Stimulated activated effector memory CD8-positive, alpha-beta T cell treated with anti-CD3 and anti-CD28 coated beads, Interleukin-12 subunit alpha, Interleukin-12 subunit beta, amount 100 ng/mL, for 72 hours (primary cell): ENCODE measurements at regions not wholly inside any gene's neighbourhood (a gene's known extent, or its start where the extent isn't known, plus 50 kb on each side); places are given as distances from the start of the nearest gene placed in this dataset.

Experiments
- ATAC-seq: fragments of 150-1000 bp; cut with Tn5 transposase; 2 replicates; pipeline ENCODE4 v1.10.0; 2021
- DNase-seq, 2 donors: peaks; one replicate each; pipeline ENCODE4 v3.0.0; 2021 to 2022; ENCODE audit warnings: low spot score in 2 of 2
- H3K27ac Mint-ChIP-seq: one replicate; pipeline ENCODE4 v1.8.0; 2022; ENCODE audit warnings: mild to moderate bottlenecking, mixed read lengths
- H3K36me3 Mint-ChIP-seq: one replicate; pipeline ENCODE4 v1.8.0; 2022; ENCODE audit warnings: mild to moderate bottlenecking, mixed read lengths
- H3K4me1 Mint-ChIP-seq: one replicate; pipeline ENCODE4 v1.8.0; 2022; ENCODE audit warnings: mixed read lengths
- H3K4me3 Mint-ChIP-seq: one replicate; pipeline ENCODE4 v1.8.0; 2022; ENCODE audit warnings: mild to moderate bottlenecking, mixed read lengths
- H3K9me3 Mint-ChIP-seq: one replicate; pipeline ENCODE4 v1.8.0; 2022; ENCODE audit warnings: mixed read lengths

- Mint-ChIP-seq H3K4me3 (no peak overlapping the region), H3K36me3 (no peaks in the 10 kb centered on the region), H3K27ac (no peak overlapping the region), H3K9me3 (peaks cover 16% of the 10 kb centered on the region), H3K4me1 (no peaks in the 10 kb centered on the region)
- ATAC-seq, result no peak
- DNase-seq, result no peak
Observed at GRCh38 chr4:43886196-43886595, 562.4 kb downstream of the KCTD8 start.

DNA sequence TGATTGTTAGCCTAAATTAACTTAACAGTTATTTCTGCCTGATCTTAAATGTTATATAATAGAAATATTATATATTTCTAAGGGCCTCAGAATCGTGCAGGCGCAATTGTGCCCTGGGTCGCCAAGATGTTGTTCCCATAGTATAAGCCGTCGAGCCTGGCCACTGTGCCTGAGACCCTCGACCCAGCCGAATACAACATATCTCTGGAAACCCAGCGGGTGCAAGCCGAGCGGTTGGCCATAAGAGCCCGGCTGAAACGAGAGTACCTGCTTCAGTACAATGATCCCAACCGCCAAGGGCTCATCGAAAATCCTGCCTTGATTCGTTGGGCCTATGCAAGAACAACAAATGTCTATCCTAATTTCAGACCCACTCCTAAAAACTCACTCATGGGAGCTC lies 549.8 kb downstream of the KCTD8 start:
- Mint-ChIP-seq H3K27ac (no peak overlapping the region), H3K4me3 (no peak overlapping the region), H3K4me1 (no peaks in the 10 kb centered on the region), H3K9me3 (peaks cover 14% of the 10 kb centered on the region), H3K36me3 (no peaks in the 10 kb centered on the region)
- no peak for DNase-seq
- no peak for ATAC-seq

GRCh38 chr4:43903456-43903855 lies 545.2 kb downstream of the KCTD8 start:
- DNase-seq (no peak), ATAC-seq (no peak)
- Mint-ChIP-seq H3K9me3 (peaks cover 5% of the 10 kb centered on the region), H3K27ac (no peak overlapping the region), H3K4me3 (no peak overlapping the region), H3K4me1 (no peaks in the 10 kb centered on the region), H3K36me3 (no peaks in the 10 kb centered on the region)

DNA sequence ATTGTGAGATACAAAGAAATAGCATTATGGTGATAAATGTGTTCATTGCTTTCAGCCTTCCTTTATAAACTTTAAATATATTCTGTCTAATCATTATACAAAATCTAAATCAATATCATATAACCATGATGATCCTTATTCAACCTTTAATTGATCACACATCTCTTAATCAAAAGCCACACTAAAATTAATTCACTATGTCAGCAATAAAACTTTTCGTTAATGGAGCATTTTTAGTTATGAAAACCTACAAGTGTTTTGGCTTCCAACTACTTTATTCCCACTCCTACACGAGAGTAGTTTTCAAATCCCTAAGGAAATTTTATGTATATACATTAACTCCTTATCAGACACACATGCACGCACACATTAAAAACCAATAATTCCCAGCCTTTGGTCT lies 530.2 kb downstream of the KCTD8 start:
- Mint-ChIP-seq H3K4me1 (no peaks in the 10 kb centered on the region), H3K4me3 (no peak overlapping the region), H3K9me3 (peaks cover 16% of the 10 kb centered on the region), H3K36me3 (no peaks in the 10 kb centered on the region), H3K27ac (no peak overlapping the region)
- DNase-seq, result no peak
- no peak for ATAC-seq

DNA sequence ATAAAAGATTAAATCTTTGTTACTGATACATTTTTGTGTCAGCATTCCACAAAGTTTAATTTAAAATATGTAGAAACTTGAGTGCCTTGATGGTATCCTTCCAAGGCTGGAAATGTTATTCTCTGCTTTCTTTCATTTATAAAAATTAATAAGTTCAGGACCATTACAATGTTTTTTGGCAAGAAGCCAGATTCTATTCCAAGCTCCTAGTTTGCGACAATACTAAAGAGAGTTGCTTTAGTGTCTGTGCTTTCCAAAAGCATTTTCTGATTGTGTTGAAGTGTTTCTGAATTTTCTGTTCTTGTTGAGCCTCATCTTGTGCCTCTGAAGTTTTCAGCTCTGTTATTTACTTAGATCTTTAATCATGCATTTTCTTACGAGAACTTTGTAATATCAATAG lies 516.2 kb downstream of the KCTD8 start:
- Mint-ChIP-seq H3K4me1 (no peaks in the 10 kb centered on the region), H3K4me3 (no peak overlapping the region), H3K9me3 (peaks cover 9% of the 10 kb centered on the region), H3K36me3 (no peaks in the 10 kb centered on the region), H3K27ac (no peak overlapping the region)
- ATAC-seq (no peak), DNase-seq (no peak)

DNA sequence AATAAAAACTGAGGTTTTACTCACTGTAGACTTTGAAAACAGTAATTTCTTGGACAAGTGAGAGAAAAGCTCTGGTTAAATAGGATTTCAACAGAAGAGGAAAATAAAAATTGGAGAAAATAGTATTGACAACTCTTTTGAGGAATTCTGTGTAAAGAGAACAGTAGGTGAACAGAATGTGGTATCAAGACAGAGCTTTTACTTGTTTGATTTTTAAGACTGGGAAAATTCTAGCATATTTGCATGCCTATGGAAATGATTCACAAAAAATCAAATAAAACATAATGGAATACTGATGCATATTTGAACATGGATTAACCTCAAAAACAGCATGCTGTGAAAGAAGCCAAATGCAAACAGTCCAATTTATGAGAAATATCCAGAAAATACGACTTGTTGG lies 504.6 kb downstream of the KCTD8 start:
- H3K36me3 Mint-ChIP-seq, result no peaks in the 10 kb centered on the region
- H3K4me1 Mint-ChIP-seq, result no peaks in the 10 kb centered on the region
- H3K27ac Mint-ChIP-seq, result no peak overlapping the region
- ATAC-seq (no peak), DNase-seq (no peak)
- no peak overlapping the region for H3K4me3 Mint-ChIP-seq
- H3K9me3 Mint-ChIP-seq, result peaks cover 22% of the 10 kb centered on the region

DNA sequence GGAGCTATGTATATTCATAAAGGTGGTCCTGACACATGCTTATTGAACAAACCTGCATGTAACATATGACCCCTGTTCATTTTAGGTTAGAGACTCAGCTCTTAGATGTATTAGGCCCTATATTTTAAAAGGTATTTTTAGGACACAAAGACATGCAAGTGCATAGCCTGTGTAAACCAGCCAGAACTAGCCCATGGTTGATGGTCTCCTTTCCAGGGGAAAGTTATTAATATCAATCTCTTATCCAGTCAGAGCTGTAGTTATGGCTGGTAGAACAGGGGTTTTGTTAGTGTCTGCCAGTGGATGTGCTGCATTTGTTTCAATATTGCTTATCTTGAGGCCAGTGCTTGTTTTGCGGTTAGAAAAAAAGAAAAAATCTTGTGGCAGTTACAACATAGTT lies 488.6 kb downstream of the KCTD8 start:
- DNase-seq (no peak), ATAC-seq (no peak)
- Mint-ChIP-seq H3K4me1 (no peaks in the 10 kb centered on the region), H3K27ac (no peak overlapping the region), H3K9me3 (peaks cover 10% of the 10 kb centered on the region), H3K4me3 (no peak overlapping the region), H3K36me3 (no peaks in the 10 kb centered on the region)

GRCh38 chr4:43968011-43968410 lies 480.6 kb downstream of the KCTD8 start:
- H3K27ac Mint-ChIP-seq, result no peak overlapping the region
- ATAC-seq (no peak), DNase-seq (no peak)
- H3K4me1 Mint-ChIP-seq, result no peaks in the 10 kb centered on the region
- peaks cover 16% of the 10 kb centered on the region for H3K9me3 Mint-ChIP-seq
- no peaks in the 10 kb centered on the region for H3K36me3 Mint-ChIP-seq
- H3K4me3 Mint-ChIP-seq, result no peak overlapping the region

DNA sequence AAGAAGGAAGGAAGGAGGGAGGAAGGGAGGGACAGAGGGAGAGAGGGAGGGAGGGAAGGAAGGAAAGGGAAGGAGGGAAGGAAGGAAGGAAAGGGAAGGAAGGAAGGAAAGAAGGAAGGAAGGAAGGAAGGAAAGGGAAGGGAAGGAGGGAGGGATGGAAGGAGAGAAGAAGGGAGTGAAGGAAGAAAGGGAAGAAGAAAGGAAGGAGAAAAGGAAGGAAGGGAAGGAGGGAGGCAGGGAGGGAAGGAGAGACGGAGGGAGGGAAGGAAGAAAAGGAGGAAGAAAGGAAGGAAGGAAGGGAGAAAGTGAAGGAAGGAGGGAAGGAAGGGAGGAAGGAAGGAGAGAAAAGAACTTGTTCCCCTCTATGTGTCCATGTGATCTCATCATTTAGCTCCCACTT lies 465.0 kb downstream of the KCTD8 start:
- Mint-ChIP-seq H3K27ac (no peak overlapping the region), H3K36me3 (no peaks in the 10 kb centered on the region), H3K9me3 (peaks cover 18% of the 10 kb centered on the region), H3K4me3 (no peak overlapping the region), H3K4me1 (no peaks in the 10 kb centered on the region)
- ATAC-seq, result no peak
- DNase-seq, result no peak

DNA sequence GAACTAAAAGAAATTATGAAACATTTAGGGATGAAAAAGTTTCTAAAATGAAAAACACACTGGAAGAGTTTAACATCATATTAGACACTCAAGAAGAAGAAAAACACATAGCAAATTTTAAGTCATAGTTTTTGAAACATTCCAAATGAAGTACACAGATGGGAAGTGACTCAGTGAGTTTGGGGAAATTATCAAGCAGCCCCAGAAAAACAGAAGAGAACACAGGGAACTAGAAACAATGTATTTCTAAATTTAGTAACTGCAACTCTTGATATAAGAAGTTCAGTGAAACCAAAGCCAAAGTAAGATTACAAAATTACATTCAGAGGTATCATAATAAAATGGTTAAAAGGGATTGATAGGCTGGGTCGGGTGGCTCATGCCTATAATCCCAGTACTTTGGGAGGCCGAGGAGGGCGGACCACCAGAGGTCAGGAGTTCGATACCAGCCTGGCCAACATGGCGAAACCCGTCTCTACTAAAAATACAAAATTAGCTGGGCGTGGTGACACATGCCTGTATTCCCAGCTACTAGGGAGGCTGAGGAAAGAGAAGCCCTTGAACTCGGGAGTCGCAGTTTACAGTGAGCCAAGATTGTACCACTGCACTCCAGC lies 461.2 kb downstream of the KCTD8 start:
- no peaks in the 10 kb centered on the region for H3K36me3 Mint-ChIP-seq
- DNase-seq (no peak), ATAC-seq (no peak)
- H3K4me1 Mint-ChIP-seq, result no peaks in the 10 kb centered on the region
- no peak overlapping the region for H3K4me3 Mint-ChIP-seq
- H3K9me3 Mint-ChIP-seq, result peaks cover 19% of the 10 kb centered on the region
- no peak overlapping the region for H3K27ac Mint-ChIP-seq

GRCh38 chr4:43990551-43990950 lies 458.1 kb downstream of the KCTD8 start:
- Mint-ChIP-seq H3K4me1 (no peaks in the 10 kb centered on the region), H3K9me3 (peaks cover 12% of the 10 kb centered on the region), H3K36me3 (no peaks in the 10 kb centered on the region), H3K27ac (no peak overlapping the region), H3K4me3 (no peak overlapping the region)
- ATAC-seq (no peak), DNase-seq (no peak)

GRCh38 chr4:43990963-43991362 lies 457.6 kb downstream of the KCTD8 start:
- Mint-ChIP-seq H3K4me3 (no peak overlapping the region), H3K4me1 (no peaks in the 10 kb centered on the region), H3K36me3 (no peaks in the 10 kb centered on the region), H3K27ac (no peak overlapping the region), H3K9me3 (peaks cover 12% of the 10 kb centered on the region)
- DNase-seq, result no peak
- ATAC-seq, result no peak

DNA sequence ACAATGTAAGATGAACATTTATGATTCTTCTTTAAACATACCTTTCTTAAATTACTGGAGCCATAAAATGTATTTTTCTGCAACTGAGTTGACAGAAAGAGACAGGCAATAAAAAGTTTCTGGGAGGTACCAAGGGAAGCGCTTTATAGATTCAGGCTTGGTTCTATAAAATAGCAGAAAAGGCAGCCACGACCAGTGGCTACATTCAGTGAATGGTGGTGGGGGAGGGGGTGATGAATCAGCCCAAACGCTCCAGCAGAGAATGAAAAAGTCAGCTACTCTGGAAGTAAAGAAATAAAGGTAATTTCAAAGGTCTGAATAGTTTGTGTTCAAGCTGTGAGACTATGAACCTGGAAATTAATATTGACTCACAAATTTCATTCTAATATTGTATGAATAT lies 456.1 kb downstream of the KCTD8 start:
- H3K27ac Mint-ChIP-seq, result no peak overlapping the region

GRCh38 chr4:43993196-43993902 lies 455.3 kb downstream of the KCTD8 start:
- ATAC-seq, result no peak
- Mint-ChIP-seq H3K36me3 (no peaks in the 10 kb centered on the region), H3K9me3 (peaks cover 11% of the 10 kb centered on the region), H3K27ac (no peak overlapping the region), H3K4me3 (no peak overlapping the region), H3K4me1 (no peaks in the 10 kb centered on the region)
- no peak for DNase-seq

More for the DNA sequence above, 456.1 kb downstream of the KCTD8 start:
- no peak overlapping the region for H3K4me3 Mint-ChIP-seq
- ATAC-seq, result no peak
- H3K4me1 Mint-ChIP-seq, result no peaks in the 10 kb centered on the region
- no peak for DNase-seq
- peaks cover 11% of the 10 kb centered on the region for H3K9me3 Mint-ChIP-seq
- H3K36me3 Mint-ChIP-seq, result no peaks in the 10 kb centered on the region

GRCh38 chr4:43999669-44000068 lies 448.9 kb downstream of the KCTD8 start:
- Mint-ChIP-seq H3K4me1 (no peaks in the 10 kb centered on the region), H3K27ac (no peak overlapping the region)

DNA sequence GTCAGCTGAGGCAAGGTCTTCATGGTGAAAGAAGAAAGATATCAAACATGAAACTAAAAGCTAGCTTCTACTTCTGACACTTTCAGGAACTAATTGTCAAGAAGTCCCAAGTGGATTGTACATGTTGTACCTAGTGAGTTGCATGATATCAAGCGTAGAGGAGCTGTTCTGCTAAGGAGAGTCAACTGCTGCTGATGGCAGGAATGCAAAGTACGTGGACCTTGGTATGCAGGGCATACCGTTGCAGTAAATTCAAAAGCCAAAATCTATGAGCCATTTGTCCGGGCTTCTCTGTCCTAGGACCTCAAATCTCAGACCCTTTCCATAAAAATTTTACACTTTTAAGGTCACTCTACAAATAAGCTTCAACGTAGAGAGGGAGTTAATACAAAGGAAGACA lies 446.2 kb downstream of the KCTD8 start:
- Mint-ChIP-seq H3K27ac (no peak overlapping the region), H3K9me3 (no peaks in the 10 kb centered on the region), H3K36me3 (no peaks in the 10 kb centered on the region), H3K4me3 (no peak overlapping the region), H3K4me1 (no peaks in the 10 kb centered on the region)
- DNase-seq (no peak), ATAC-seq (no peak)

More at GRCh38 chr4:43999669-44000068, 448.9 kb downstream of the KCTD8 start:
- ATAC-seq, result no peak
- Mint-ChIP-seq H3K36me3 (no peaks in the 10 kb centered on the region), H3K9me3 (peaks cover 3% of the 10 kb centered on the region), H3K4me3 (no peak overlapping the region)
- no peak for DNase-seq
